GM12874 (cell line): ENCODE measurements at regions not wholly inside any gene's neighbourhood (a gene's known extent, or its start where the extent isn't known, plus 50 kb on each side); places are given as distances from the start of the nearest gene placed in this dataset.

ENCODE experiments used
- CTCF ChIP-seq: IDR thresholded peaks from 2 replicates; pipeline ENCODE4 v1.5.1; 2011; ENCODE audit warnings: low read depth, mild to moderate bottlenecking, control low read depth, low read length, moderate library complexity; ENCODE audit not compliant: insufficient read depth

GRCh38 chr9:14031810-14032209 lies 282.1 kb downstream of the NFIB start:
- no peak for TF ChIP-seq CTCF

GRCh38 chr9:14031060-14031414 lies 282.9 kb downstream of the NFIB start:
- no peak for TF ChIP-seq CTCF

- no peak for TF ChIP-seq CTCF
Measured at GRCh38 chr9:14030375-14031059, 283.4 kb downstream of the NFIB start.

GRCh38 chr9:14029806-14030374 lies 284.1 kb downstream of the NFIB start:
- no peak for TF ChIP-seq CTCF

GRCh38 chr9:14027116-14027800 lies 286.7 kb downstream of the NFIB start:
- TF ChIP-seq CTCF = no peak

- TF ChIP-seq CTCF = no peak
Measured at GRCh38 chr9:14025741-14026140, 288.2 kb downstream of the NFIB start.

GRCh38 chr9:14023285-14023684 lies 290.7 kb downstream of the NFIB start:
- TF ChIP-seq CTCF = no peak
